Adrenal gland (tissue), 5 donors: ENCODE measurements at regions not wholly inside any gene's neighbourhood (a gene's known extent, or its start where the extent isn't known, plus 50 kb on each side); places are given as distances from the start of the nearest gene placed in this dataset.

Experiments used
- CTCF ChIP-seq, 6 experiments: fragments of 450-650 bp in 4 of 6; fragments of 200-600 bp in 2 of 6; sonication (generic) in 1 of 6; IDR thresholded peaks; 1 replicate in 5 of 6; 2 replicates in 1 of 6; pipeline versions ENCODE4 v1.5.1 to v1.8.0; 2016 to 2021; ENCODE audit warnings: antibody characterized with exemption in 6 of 6, mild to moderate bottlenecking in 2 of 6, moderate library complexity in 1 of 6
- POLR2A ChIP-seq, 2 donors: fragments of 450-650 bp; IDR thresholded peaks; one replicate each; pipeline ENCODE4 v1.6.1; 2017; ENCODE audit warnings: antibody characterized with exemption in 2 of 2, mild to moderate bottlenecking in 2 of 2, moderate library complexity in 1 of 2
- donor health status: DM: no; HTN: no; CAD: no.

GRCh38 chr4:189128341-189128740, 812.3 kb upstream of the FRG1 start:
- TF ChIP-seq CTCF (IDR thresholded peaks at IDR 0.05) (no peak), POLR2A (IDR thresholded peaks at IDR 0.05) (no peak)
